ENCODE measurements at regions not wholly inside any gene's neighbourhood (a gene's known extent, or its start where the extent isn't known, plus 50 kb on each side); places are given as distances from the start of the nearest gene placed in this dataset.

- peak; percentile 40; the same call in 1 of the 2 replicates for TF ChIP-seq CTCF (conservative IDR thresholded peaks at IDR 0.05; ENCODE audit: low read depth, low read length)
- no peak for TF ChIP-seq EZH2 (IDR thresholded peaks at IDR 0.05; ENCODE audit: borderline replicate concordance, low read depth, low read length, poor library complexity, severe bottlenecking)
These were observed 521.9 kb upstream of the PRMT6 start for GRCh38 chr1:106534612-106535011.

Data from A673 (cell line).